HG03064 (cell line): ENCODE measurements at regions not wholly inside any gene's neighbourhood (a gene's known extent, or its start where the extent isn't known, plus 50 kb on each side); places are given as distances from the start of the nearest gene placed in this dataset.

Experiments used
- ATAC-seq: cut with Tn5 transposase; IDR thresholded peaks from one replicate; pipeline ENCODE4 v1.9.1; 2021; ENCODE audit warnings: low read depth; ENCODE audit not compliant: unreplicated experiment

- ATAC-seq, result no peak
Measured at GRCh38 chr6:132144456-132144855, 193.3 kb upstream of the CCN2 start.

- no peak for ATAC-seq
Measured at GRCh38 chr6:132143258-132143657, 192.1 kb upstream of the CCN2 start.

- no peak for ATAC-seq
Measured at GRCh38 chr6:132142768-132143167, 191.6 kb upstream of the CCN2 start.

- ATAC-seq, result no peak
Measured at GRCh38 chr6:132142308-132142707, 191.1 kb upstream of the CCN2 start.

- ATAC-seq, result no peak
Measured at GRCh38 chr6:132140189-132140588, 189.0 kb upstream of the CCN2 start.

GRCh38 chr6:132139611-132140010 is 188.4 kb upstream of the CCN2 start:
- no peak for ATAC-seq

GRCh38 chr6:132136981-132137380 is 185.8 kb upstream of the CCN2 start:
- ATAC-seq, result no peak

- no peak for ATAC-seq
Measured at GRCh38 chr6:132135409-132135808, 184.2 kb upstream of the CCN2 start.

GRCh38 chr6:132133736-132134445 is 182.7 kb upstream of the CCN2 start:
- ATAC-seq, result no peak

- no peak for ATAC-seq
Measured at GRCh38 chr6:132132924-132133639, 181.9 kb upstream of the CCN2 start.

GRCh38 chr6:132132422-132132821 is 181.2 kb upstream of the CCN2 start:
- no peak for ATAC-seq

- no peak for ATAC-seq
Measured at GRCh38 chr6:132131758-132132157, 180.6 kb upstream of the CCN2 start.

- no peak for ATAC-seq
Measured at GRCh38 chr6:132131351-132131750, 180.2 kb upstream of the CCN2 start.

GRCh38 chr6:132130626-132131298 is 179.6 kb upstream of the CCN2 start:
- ATAC-seq, result no peak

- ATAC-seq, result no peak
Measured at GRCh38 chr6:132128424-132128823, 177.3 kb upstream of the CCN2 start.

GRCh38 chr6:132126150-132126549 is 175.0 kb upstream of the CCN2 start:
- no peak for ATAC-seq

GRCh38 chr6:132122871-132123270 is 171.7 kb upstream of the CCN2 start:
- ATAC-seq, result no peak

GRCh38 chr6:132122176-132122575 is 171.0 kb upstream of the CCN2 start:
- ATAC-seq, result no peak

- no peak for ATAC-seq
Measured at GRCh38 chr6:132118144-132118543, 167.0 kb upstream of the CCN2 start.

GRCh38 chr6:132115714-132116366 is 164.7 kb upstream of the CCN2 start:
- ATAC-seq, result no peak

GRCh38 chr6:132114201-132114825 is 163.1 kb upstream of the CCN2 start:
- no peak for ATAC-seq
